Breast epithelium (tissue), 3 donors: ENCODE measurements at regions not wholly inside any gene's neighbourhood (a gene's known extent, or its start where the extent isn't known, plus 50 kb on each side); places are given as distances from the start of the nearest gene placed in this dataset.

Source experiments
- POLR2A ChIP-seq: fragments of 450-650 bp; IDR thresholded peaks from one replicate; pipeline ENCODE4 v1.6.1; 2016; ENCODE audit warnings: antibody characterized with exemption, mild to moderate bottlenecking, moderate library complexity
- TF ChIP-seq, protein P1 (sequence below), 3 donors: fragments of 450-650 bp; IDR thresholded peaks; one replicate each; pipeline ENCODE4 v1.5.1; 2016 to 2017; ENCODE audit warnings: antibody characterized with exemption in 3 of 3, mild to moderate bottlenecking in 3 of 3, moderate library complexity in 3 of 3

DNA sequence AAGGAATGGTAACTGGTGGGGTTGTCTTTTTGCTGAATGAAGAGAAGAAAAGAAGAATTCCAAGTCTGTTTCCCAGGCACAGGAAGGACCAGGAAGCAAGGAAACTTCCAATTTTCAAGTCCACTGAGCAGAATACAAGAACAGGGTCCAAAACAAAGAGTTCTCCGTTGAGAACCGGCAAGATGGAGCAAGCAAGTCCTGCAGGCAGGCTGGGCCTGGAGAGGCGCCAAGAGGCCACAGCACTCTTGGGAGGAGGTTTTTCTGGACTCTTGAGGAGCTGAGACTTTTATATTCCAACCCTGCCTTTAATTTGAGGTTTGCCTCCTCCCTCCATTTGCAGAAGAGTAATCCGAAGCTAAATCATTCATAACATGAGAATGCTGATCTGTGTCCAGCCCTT lies 224.5 kb downstream of the IKZF2 start:
- TF ChIP-seq, protein P1, sequence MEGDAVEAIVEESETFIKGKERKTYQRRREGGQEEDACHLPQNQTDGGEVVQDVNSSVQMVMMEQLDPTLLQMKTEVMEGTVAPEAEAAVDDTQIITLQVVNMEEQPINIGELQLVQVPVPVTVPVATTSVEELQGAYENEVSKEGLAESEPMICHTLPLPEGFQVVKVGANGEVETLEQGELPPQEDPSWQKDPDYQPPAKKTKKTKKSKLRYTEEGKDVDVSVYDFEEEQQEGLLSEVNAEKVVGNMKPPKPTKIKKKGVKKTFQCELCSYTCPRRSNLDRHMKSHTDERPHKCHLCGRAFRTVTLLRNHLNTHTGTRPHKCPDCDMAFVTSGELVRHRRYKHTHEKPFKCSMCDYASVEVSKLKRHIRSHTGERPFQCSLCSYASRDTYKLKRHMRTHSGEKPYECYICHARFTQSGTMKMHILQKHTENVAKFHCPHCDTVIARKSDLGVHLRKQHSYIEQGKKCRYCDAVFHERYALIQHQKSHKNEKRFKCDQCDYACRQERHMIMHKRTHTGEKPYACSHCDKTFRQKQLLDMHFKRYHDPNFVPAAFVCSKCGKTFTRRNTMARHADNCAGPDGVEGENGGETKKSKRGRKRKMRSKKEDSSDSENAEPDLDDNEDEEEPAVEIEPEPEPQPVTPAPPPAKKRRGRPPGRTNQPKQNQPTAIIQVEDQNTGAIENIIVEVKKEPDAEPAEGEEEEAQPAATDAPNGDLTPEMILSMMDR (IDR thresholded peaks at IDR 0.05): no peak
- TF ChIP-seq POLR2A: no peak
